ENCODE measurements at regions not wholly inside any gene's neighbourhood (a gene's known extent, or its start where the extent isn't known, plus 50 kb on each side); places are given as distances from the start of the nearest gene placed in this dataset.

DNA sequence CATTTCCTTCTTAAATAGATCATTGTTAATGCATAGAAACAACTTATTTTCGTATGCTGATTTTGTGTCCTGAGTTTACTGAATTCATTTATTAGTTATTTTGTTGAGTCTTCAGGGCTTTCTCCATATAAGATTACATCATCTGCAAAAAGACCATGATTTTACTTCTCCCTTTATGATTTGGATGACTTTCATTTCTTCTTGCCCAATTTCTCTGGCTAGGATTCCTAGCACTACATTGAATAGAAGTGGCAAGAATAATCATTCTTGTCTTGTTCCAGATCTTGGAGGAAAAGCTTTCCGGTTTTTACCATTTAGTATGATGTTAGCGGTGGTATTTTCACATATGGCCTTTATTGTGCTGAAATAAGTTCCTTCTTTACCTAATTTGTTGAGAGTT is 303.0 kb upstream of the RTL1 start:
- DNase-seq (ENCODE audit: low read depth in 2 of 2), result no peak

GRCh38 chr14:101207041-101207440 is 303.5 kb upstream of the RTL1 start:
- no peak for DNase-seq (ENCODE audit: low read depth in 2 of 2)

DNA sequence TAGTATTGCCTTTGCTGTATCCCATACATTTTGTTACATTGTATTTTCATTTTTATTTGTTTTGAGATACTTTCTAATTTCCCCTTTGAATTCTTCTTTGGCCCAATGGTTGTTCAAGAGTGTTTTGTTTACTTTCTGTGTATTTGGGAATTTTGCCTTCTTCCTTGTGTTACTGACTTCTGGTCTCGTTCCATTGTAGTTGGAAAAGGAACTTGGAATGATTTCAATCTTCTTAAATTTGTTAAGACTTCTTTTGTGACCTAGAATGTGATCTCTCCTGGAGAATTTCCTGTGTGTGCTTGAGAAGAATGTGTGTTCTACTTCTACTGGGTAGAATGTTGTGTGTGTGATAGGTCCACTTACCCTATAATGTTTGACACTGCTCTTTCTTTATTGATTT is 304.4 kb upstream of the RTL1 start:
- DNase-seq (ENCODE audit: low read depth in 2 of 2), result no peak

DNA sequence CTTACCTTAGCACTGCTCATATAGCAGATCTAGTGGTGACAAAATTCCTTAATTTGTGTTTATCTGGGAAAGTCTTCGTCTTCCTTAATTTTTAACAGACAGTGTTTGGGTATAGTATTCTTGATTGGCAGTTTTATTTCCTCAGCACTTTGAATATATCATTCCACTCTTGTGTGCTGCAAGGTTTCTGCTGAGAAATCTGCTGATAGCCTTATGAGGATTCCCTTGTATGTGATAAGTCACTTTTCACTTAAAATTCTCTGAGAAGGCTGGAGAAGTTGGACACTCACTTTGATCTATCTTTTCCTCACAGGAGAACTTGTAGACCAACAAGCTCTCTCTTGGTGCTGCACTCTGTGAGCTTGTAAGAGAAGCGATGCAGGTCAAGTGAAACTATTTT is 306.1 kb upstream of the RTL1 start:
- DNase-seq (ENCODE audit: low read depth in 2 of 2), result no peak

DNA sequence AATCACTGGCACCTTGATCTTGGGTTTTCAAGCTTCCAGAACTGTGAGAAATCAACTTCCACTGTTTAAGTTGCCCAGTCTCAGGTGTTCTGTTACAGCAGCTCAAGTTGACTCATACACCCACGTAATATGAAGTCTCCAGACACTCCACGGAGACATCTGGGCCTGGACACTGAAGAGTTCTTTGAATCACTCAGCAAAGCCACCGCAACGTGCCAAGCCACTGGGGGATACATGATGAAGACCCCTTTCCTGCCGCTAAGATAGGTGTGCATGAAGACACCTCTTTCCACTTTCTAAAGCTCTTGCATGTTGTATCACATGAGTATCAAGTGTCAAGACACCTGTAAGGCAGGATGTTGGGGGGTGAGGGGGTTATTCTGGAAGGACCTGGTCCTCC is 311.7 kb upstream of the RTL1 start:
- DNase-seq (ENCODE audit: low read depth in 2 of 2), result no peak

GRCh38 chr14:101215927-101216326 is 312.4 kb upstream of the RTL1 start:
- DNase-seq (ENCODE audit: low read depth in 2 of 2), result no peak

- no peak for DNase-seq (ENCODE audit: low read depth in 2 of 2)
Measured at GRCh38 chr14:101216366-101217079, 313.0 kb upstream of the RTL1 start.

DNA sequence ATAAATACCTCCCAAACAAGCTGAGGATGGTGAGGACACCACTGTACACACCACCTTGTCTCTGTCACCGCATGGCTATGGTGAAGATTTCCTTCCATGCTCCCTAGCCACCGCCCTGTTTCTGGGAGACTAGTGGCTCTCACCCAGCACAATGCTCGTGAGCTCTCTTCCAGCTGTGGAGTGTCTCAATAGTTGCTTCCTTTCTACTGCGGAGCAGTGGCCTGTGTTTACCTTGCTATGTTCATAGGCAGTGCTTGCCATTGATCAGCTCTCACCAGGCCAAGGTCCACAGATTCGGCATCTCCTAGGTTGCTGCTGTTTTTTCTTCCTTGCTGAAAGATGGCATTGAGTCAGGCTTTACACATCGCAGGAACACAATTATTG is 313.6 kb upstream of the RTL1 start:
- no peak for DNase-seq (ENCODE audit: low read depth in 2 of 2)

GRCh38 chr14:101217616-101218371 is 314.3 kb upstream of the RTL1 start:
- no peak for DNase-seq (ENCODE audit: low read depth in 2 of 2)

GRCh38 chr14:101219896-101220703 is 316.6 kb upstream of the RTL1 start:
- no peak for DNase-seq (ENCODE audit: low read depth in 2 of 2)

- no peak for DNase-seq (ENCODE audit: low read depth in 2 of 2)
Measured at GRCh38 chr14:101220921-101221510, 317.5 kb upstream of the RTL1 start.

DNA sequence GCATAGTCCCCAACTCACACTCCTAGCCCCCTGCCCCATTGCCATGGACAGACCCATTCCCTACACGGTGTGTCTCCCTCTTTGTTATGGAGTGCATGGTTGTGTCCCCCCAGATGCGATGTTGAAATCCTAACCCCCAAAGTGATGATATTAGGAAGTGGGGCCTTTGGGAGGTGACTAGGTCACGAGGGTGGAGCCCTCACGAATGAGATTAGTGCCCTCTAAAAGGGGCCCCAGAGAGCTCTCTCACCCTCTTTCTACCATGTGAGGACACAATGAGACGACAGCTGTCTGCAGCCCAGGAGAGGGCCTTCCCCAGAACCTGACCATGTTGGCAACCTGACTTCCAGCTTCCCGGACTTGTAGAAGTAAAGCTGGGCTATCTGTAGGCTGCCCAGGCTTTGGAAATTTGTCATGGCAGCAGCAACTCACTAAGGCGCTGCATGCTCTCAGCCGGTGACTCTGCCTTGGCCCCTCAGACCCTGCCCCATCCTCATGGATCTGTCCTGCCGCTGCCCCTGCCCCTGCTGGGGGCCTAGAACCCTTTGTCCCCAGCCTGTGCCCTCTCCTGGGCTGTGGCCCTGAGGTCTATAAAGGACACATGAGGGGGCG is 318.1 kb upstream of the RTL1 start:
- no peak for DNase-seq (ENCODE audit: low read depth in 2 of 2)

GRCh38 chr14:101222362-101223070 is 319.0 kb upstream of the RTL1 start:
- DNase-seq (ENCODE audit: low read depth in 2 of 2), result no peak

DNA sequence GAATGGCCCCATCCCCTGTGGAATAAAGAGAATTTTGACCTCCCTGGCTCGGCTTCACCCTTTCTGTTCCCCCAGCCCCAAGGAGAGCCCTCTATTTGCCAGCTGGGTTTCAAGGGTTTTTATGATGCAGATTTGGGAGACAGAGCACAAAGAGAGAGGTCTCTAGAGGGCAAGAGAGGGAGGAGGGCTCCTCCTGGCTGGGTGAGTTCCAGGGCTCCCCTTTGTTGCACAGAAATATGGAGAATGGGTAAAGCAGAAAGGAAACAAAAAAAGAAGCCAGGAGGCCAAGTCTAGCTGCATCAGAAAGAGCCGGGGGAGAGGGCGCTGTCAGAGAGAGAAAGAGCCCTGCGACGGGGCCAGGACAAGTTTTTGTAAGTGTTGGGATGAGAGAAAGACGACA is 319.6 kb upstream of the RTL1 start:
- no peak for DNase-seq (ENCODE audit: low read depth in 2 of 2)

DNA sequence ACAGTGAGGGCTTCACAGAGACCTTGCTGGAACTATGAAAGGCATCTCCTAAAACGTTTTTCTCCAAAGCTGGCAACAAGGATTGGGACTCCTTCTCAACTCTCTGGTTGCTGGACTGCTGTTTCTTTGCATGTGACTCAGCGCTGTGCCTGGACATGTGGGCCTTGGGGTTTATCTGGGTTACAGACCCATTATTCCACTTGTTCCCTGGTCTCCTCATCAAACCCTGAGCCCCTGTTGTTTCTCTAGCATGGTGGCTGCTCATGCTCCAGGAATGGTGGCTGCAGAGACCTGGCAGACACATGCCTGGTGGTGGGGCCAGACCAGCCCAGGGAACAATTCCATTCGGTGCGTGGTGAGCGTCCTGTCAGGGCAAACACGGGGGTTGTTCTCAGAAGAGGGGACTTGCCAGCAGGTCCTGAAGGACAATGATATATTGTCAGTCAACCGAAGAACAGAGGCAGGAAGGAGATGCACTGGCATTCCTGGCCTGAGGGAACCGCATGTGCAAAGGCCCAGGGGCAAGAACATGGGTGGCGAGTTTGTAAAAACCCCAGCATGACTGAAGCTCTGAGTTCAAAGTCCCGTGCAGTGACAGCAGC is 320.1 kb upstream of the RTL1 start:
- DNase-seq (ENCODE audit: low read depth in 2 of 2), result no peak

DNA sequence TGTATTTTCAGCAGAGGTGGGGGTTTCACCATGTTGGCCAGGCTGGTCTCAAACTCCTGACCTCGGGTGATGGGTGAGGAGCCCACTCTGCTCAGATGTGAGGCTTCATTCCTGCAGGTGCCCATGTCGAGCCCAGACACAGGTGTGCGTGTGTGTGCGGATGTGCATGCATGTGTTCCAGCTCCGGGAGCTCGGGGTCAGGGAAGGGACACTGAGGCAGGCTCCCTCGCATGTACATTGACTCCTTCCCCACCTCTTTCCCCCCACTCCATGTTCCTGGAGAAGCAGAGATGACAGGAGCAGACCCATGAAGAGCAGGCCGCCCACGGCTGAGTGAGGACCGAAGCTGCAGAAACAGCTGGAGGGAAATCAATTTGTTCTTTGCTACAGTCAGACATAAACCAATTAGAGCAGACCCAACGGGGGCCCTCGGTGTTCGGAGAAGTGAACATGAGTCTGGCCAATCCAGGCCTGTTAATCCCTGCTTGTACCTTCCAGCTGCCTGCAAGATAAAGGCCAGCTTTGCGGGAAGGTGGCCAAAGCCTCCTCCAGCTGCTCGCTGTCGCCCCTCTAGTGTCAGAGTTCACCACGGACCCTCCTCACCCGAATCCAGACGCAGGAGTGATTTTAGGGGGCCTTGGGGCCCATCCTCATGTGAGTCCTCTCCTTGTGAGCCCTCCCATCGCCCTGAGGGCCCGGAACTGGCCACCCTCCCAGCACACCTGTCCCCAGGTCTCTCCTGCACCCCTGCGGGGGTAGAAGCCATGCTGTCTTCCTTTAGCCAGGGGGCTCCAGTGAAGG is 321.0 kb upstream of the RTL1 start:
- DNase-seq (ENCODE audit: low read depth in 2 of 2), result no peak

GRCh38 chr14:101225157-101226152 is 321.9 kb upstream of the RTL1 start:
- DNase-seq (ENCODE audit: low read depth in 2 of 2), result no peak

DNA sequence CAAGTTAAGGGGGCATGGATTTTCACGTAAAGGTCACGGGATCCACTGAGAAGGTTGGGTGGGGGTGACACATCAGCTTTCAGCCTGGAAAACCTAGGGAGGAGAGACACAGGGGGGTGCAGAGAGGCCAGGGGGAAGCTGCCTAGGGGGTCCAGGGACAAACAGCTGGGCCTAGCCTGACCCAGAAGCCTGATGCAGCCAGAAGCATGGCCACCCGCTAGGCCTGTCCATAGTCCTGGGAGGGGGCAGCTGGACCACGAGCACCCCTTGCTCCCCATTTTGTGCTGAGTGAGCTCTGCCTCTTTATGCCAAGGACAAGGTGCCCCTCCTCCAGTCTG is 322.7 kb upstream of the RTL1 start:
- DNase-seq (ENCODE audit: low read depth in 2 of 2), result no peak

Measured in stimulated activated CD4-positive, alpha-beta T cell treated with anti-CD3 and anti-CD28 coated beads, Interleukin-4, amount 100 ng/mL, for 48 hours (primary cell).